HG03045 (cell line): ENCODE measurements at regions not wholly inside any gene's neighbourhood (a gene's known extent, or its start where the extent isn't known, plus 50 kb on each side); places are given as distances from the start of the nearest gene placed in this dataset.
"Not testable (repeated sequence)": the region's sequence is repeated elsewhere in the genome, so short reads cannot be mapped to it uniquely, and the experiment has no call there.

Experiments
- ATAC-seq: cut with Tn5 transposase; IDR thresholded peaks from one replicate; pipeline ENCODE4 v1.9.1; 2021; ENCODE audit warnings: mild to moderate bottlenecking, moderate library complexity; ENCODE audit not compliant: unreplicated experiment

- no peak for ATAC-seq
Observed at GRCh38 chr2:209141818-209142217, 282.0 kb upstream of the MAP2 start.

- not testable (repeated sequence) for ATAC-seq
Observed at GRCh38 chr2:209145220-209145691, 278.6 kb upstream of the MAP2 start.

GRCh38 chr2:209145941-209146681, 277.7 kb upstream of the MAP2 start:
- ATAC-seq, result no peak

GRCh38 chr2:209146682-209147320, 277.0 kb upstream of the MAP2 start:
- ATAC-seq, result no peak

GRCh38 chr2:209147981-209148380, 275.9 kb upstream of the MAP2 start:
- ATAC-seq, result no peak

GRCh38 chr2:209160800-209161588, 262.9 kb upstream of the MAP2 start:
- ATAC-seq, result no peak

GRCh38 chr2:209162129-209162528, 261.7 kb upstream of the MAP2 start:
- no peak for ATAC-seq

- no peak for ATAC-seq
Observed at GRCh38 chr2:209181984-209182383, 241.9 kb upstream of the MAP2 start.

GRCh38 chr2:209186886-209187285, 237.0 kb upstream of the MAP2 start:
- ATAC-seq, result not testable (repeated sequence)

GRCh38 chr2:209189893-209190292, 234.0 kb upstream of the MAP2 start:
- ATAC-seq, result no peak

GRCh38 chr2:209191139-209191538, 232.7 kb upstream of the MAP2 start:
- ATAC-seq, result no peak

- no peak for ATAC-seq
Observed at GRCh38 chr2:209194717-209195116, 229.1 kb upstream of the MAP2 start.

- ATAC-seq, result no peak
Observed at GRCh38 chr2:209208211-209208610, 215.6 kb upstream of the MAP2 start.

- no peak for ATAC-seq
Observed at GRCh38 chr2:209209943-209210342, 213.9 kb upstream of the MAP2 start.

- no peak for ATAC-seq
Observed at GRCh38 chr2:209230560-209230959, 193.3 kb upstream of the MAP2 start.

- ATAC-seq, result no peak
Observed at GRCh38 chr2:209236377-209236776, 187.5 kb upstream of the MAP2 start.

- ATAC-seq, result no peak
Observed at GRCh38 chr2:209238765-209239584, 184.9 kb upstream of the MAP2 start.

GRCh38 chr2:209239585-209239938, 184.3 kb upstream of the MAP2 start:
- no peak for ATAC-seq

- ATAC-seq, result no peak
Observed at GRCh38 chr2:209240204-209240603, 183.6 kb upstream of the MAP2 start.

- no peak for ATAC-seq
Observed at GRCh38 chr2:209253544-209253943, 170.3 kb upstream of the MAP2 start.

- ATAC-seq, result no peak
Observed at GRCh38 chr2:209259767-209260166, 164.1 kb upstream of the MAP2 start.
